HG02884 (cell line): ENCODE measurements at regions not wholly inside any gene's neighbourhood (a gene's known extent, or its start where the extent isn't known, plus 50 kb on each side); places are given as distances from the start of the nearest gene placed in this dataset.
"Not testable (repeated sequence)": the region's sequence is repeated elsewhere in the genome, so short reads cannot be mapped to it uniquely, and the experiment has no call there.

Source experiments
- ATAC-seq: cut with Tn5 transposase; IDR thresholded peaks from one replicate; pipeline ENCODE4 v1.9.1; 2021; ENCODE audit warnings: mild to moderate bottlenecking, moderate library complexity; ENCODE audit not compliant: unreplicated experiment

DNA sequence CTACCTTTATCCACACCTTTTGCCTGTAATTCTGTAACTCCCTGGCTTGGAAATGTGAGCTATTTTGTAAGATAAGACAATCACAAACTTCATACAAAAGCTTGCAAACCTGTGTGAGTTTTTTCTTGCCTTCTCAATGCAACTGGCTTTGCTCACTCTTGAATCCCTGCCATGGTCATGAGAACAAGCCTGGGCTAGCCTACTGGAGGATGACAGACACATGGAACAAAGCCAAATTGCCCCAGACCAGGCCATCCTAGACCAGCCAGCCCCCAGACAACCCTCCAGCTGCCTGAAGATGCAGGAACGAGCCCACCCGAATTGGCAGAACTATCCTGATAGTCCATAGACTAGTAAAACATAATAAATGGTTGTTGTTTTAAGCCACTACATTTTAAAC, 466.6 kb upstream of the ERCC4 start:
- no peak for ATAC-seq

GRCh38 chr16:13453938-13454553, 465.9 kb upstream of the ERCC4 start:
- no peak for ATAC-seq

DNA sequence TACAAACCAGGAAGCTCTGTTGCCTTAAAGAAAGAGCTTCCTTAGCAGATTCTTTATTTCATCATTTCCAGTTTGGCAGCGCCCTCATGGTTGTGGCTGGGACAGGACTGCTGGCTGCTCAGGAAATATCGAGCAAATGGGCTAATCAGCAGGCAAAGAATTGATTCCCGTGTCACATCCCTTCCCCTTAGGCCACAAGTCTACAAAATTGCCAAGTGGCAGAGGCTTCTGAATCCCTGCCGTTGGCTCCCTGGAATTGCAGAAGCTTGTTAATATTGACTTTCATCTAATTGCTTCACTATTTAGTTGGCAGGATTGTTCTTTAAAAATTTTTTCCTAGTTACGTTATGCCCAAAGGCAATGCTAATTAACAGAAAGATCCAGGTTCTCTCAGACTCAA, 456.3 kb upstream of the ERCC4 start:
- ATAC-seq = no peak

DNA sequence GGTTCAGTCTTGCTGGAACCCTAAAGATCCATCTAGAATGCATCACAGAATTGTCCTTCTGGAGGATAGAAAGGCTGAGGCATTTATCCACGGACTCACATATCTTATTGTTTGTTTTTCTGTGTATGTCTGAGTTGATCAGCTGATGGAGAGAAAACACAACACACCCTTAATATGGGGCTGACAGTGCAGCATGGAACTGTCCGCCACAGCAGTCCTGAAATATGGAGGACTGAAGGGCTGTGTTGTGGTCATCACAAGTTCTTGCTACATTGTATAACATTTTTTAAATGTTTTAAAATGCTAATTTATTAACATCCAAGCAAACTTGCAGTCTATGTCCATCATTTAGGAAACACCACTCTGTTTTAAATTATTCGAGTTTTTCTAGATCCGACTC, 448.9 kb upstream of the ERCC4 start:
- ATAC-seq = no peak

DNA sequence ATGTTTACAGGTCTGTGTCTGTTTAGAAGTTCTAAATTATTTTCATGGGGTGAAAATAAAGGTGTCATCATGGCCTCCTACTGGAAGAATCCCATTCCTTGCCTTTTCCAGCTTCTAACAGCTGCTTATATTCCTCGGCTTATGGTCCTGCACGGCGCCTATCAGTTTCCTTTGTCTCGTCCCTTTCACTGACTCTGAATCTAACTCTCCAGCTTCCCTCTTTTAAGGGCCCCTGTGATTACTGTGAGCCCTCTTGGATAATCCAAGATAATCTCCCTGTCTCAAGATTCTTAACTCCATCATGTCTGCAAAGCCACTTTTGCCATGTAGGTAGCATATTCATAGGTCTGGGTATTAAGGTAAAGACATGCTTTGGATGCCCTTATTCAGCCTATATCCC, 441.0 kb upstream of the ERCC4 start:
- ATAC-seq = no peak

DNA sequence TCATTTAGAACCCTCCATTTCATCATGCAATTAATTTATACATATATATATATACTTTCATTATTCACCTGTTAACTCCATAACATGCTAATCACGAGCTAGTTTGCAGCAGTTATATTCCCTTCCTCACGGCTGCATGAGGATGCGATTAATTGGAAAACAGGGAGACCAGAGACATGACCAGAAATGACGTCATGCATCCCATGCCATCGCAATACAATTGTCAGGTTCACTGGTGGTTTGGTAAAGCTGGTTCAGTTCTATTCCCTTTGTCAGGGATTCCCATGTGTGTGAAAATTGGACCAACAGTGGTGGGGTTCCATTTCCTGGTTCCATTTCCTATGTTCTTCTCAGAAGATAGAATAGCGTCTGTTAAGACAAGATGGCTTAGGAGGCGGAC, 440.4 kb upstream of the ERCC4 start:
- ATAC-seq = no peak

- no peak for ATAC-seq
These were observed 439.2 kb upstream of the ERCC4 start for GRCh38 chr16:13480801-13481200.

- no peak for ATAC-seq
These were observed 436.8 kb upstream of the ERCC4 start for GRCh38 chr16:13483121-13483520.

DNA sequence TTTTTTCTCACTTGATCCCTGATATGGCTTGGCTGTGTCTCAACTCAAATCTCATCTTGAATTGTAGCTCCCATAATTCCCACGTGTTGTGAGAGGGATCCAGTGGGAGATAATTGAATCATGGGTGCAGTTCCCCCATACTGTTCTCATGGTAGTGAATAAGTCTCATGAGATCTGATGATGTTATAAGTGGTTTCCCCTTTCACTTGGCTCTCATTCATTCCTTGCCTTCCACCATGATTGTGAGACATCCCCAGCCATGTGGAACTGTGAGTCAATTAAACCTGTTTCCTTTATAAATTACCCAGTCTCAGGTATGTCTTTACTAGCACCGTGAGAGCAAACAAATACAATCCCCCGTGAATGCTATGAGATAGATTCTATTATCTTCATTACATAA, 430.5 kb upstream of the ERCC4 start:
- not testable (repeated sequence) for ATAC-seq

- no peak for ATAC-seq
These were observed 427.9 kb upstream of the ERCC4 start for GRCh38 chr16:13492046-13492445.

GRCh38 chr16:13503960-13504635, 415.9 kb upstream of the ERCC4 start:
- no peak for ATAC-seq

GRCh38 chr16:13507530-13507929, 412.4 kb upstream of the ERCC4 start:
- no peak for ATAC-seq

DNA sequence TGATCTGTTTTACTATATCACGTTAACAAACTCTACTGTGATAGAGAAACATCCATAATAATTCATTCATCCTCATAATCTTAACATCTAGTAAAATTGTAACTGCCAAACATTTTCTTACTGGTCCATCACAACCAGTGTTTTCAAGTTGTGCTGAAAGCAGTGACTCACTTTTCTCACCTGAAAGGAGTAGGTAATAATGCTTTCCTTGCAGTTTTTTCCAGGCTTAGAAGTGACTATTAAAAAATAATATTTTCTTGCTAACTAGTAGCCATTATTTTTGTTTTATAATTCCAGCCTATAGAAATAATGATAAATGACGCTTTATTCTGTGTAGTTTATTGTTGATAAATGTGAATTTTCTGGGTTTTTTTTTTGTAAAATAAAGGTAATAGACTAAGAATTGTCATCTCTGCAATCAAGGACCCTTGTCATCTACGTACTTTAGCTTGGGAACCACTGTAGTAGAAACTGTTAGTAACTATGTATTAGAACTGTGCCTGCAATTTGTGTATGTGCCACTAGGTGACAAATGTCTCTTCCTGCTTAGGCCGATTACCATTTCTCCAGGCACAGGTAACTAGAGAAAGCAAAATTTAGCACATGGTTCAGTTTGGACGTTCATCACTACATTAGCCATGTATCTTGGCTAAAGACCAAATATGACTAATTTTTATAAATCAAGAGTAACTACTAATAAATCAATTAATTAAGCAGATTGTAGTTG, 409.4 kb upstream of the ERCC4 start:
- ATAC-seq = no peak

GRCh38 chr16:13517841-13518240, 402.1 kb upstream of the ERCC4 start:
- ATAC-seq = no peak

DNA sequence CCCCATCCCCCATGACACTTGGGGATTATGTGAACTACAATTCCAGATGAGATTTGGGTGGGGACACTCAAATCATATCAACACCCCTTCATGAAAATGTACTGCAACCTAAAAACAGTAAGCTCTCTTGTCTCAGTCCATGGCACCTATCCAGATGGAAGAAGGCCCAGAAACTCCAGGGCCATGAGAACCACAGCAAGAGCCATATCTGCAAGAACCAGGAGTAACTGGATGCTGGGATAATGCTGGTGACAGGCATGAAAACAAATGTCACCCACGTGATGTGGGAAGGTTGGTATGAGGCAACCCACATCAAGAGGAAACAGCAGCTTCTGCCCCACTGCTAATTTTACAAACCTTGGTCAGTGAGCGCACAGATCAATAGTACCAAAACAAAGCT, 400.1 kb upstream of the ERCC4 start:
- no peak for ATAC-seq

- no peak for ATAC-seq
These were observed 398.6 kb upstream of the ERCC4 start for GRCh38 chr16:13521356-13521755.

- ATAC-seq = no peak
These were observed 392.6 kb upstream of the ERCC4 start for GRCh38 chr16:13527332-13527731.

DNA sequence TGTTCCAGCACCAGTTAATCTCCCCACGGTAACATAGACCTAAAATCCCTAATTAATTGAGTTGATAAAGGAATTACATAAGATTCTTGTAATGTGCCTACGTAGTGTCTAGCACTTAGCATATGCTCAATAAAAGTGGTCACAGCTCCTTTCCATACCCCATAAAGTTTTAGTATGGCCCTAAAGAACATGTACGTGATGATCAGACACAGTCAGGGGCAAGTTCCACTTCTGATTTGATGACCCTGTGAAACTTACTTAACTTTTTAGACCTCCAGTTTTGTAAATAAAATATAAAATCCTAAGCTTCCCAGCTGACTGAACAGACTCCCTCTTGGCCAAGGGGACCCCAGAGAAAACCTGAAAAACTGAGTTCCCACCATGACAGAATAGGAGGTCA, 391.3 kb upstream of the ERCC4 start:
- ATAC-seq = no peak

GRCh38 chr16:13529193-13529982, 390.6 kb upstream of the ERCC4 start:
- no peak for ATAC-seq

GRCh38 chr16:13540771-13541170, 379.2 kb upstream of the ERCC4 start:
- ATAC-seq = no peak

DNA sequence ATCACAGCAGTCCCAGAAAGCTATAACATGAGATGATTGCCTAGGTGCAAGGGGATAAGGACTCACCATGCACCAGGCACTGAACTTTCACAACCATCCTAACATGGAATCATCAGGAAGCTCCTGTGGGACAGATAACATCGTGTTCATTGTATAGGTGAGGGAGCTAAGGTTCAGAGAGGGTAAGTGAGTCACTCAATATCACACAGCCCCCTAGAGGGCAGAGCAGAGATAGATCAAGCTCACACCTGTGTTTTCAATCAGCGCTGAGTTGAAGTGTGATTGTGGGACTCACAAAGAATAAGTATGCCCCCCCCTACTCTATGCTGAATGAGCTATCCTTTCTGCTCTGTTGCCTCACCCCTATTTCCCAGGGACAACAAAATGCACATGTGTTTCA, 377.7 kb upstream of the ERCC4 start:
- no peak for ATAC-seq

DNA sequence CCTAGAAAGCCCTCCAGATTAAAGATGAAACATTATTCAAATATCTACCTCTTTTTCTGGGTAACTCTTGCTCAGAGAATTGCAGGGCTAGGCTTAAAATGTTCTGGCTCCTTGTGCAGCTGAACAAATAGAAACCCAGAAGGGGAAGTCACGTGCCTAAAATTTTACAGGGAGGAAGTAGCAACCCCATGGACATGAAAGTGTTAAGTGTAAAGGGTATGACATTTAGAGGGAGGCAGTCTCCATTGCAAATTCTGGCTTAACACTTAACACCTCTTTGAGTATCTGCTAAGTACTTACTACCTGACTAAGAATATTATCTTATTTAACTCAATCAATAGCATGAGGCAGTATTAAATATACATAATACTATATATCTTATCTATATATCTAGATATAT, 376.1 kb upstream of the ERCC4 start:
- ATAC-seq = no peak
